Right atrium auricular region (tissue), 2 donors: ENCODE measurements at regions not wholly inside any gene's neighbourhood (a gene's known extent, or its start where the extent isn't known, plus 50 kb on each side); places are given as distances from the start of the nearest gene placed in this dataset.

ENCODE experiments used
- DNase-seq: peaks from one replicate; pipeline ENCODE4 v3.0.0-alpha.2; 2019; ENCODE audit warnings: low spot score
- H3K27ac ChIP-seq, 2 donors: fragments of 200-600 bp; sonication (generic); 1 replicate in 1 of 2; 2 replicates in 1 of 2; pipeline ENCODE4 v1.5.1; 2016 to 2019
- H3K27me3 ChIP-seq, 2 donors: fragments of 200-600 bp; sonication (generic); one replicate each; pipeline versions ENCODE4 v1.5.1 to v1.6.0; 2017 to 2019
- H3K36me3 ChIP-seq: fragments of 200-600 bp; sonication (generic); one replicate; pipeline ENCODE4 v1.5.1; 2016
- H3K4me1 ChIP-seq, 2 donors: fragments of 200-600 bp; sonication (generic); one replicate each; pipeline versions ENCODE4 v1.5.1 to v1.6.0; 2017 to 2019
- H3K4me3 ChIP-seq, 2 donors: fragments of 200-600 bp; sonication (generic); 1 replicate in 1 of 2; 2 replicates in 1 of 2; pipeline ENCODE4 v1.5.1; 2017 to 2019; ENCODE audit warnings: mild to moderate bottlenecking in 1 of 2, moderate library complexity in 1 of 2
- H3K9me3 ChIP-seq, 2 donors: fragments of 200-600 bp; sonication (generic); one replicate each; pipeline ENCODE4 v1.5.1; 2019
- TF ChIP-seq, protein P1 (sequence below), 2 donors: fragments of 200-600 bp; sonication (generic); IDR thresholded peaks; one replicate each; pipeline ENCODE4 v1.5.1; 2019; ENCODE audit warnings: antibody characterized with exemption in 2 of 2

- no peak for DNase-seq
- Histone ChIP-seq H3K36me3 (no peaks in the 10 kb centered on the region), H3K4me3 (no peak overlapping the region), H3K9me3 (no peaks in the 10 kb centered on the region), H3K27ac (no peak overlapping the region), H3K27me3 (no peaks in the 10 kb centered on the region), H3K4me1 (no peaks in the 10 kb centered on the region)
- TF ChIP-seq, protein P1, sequence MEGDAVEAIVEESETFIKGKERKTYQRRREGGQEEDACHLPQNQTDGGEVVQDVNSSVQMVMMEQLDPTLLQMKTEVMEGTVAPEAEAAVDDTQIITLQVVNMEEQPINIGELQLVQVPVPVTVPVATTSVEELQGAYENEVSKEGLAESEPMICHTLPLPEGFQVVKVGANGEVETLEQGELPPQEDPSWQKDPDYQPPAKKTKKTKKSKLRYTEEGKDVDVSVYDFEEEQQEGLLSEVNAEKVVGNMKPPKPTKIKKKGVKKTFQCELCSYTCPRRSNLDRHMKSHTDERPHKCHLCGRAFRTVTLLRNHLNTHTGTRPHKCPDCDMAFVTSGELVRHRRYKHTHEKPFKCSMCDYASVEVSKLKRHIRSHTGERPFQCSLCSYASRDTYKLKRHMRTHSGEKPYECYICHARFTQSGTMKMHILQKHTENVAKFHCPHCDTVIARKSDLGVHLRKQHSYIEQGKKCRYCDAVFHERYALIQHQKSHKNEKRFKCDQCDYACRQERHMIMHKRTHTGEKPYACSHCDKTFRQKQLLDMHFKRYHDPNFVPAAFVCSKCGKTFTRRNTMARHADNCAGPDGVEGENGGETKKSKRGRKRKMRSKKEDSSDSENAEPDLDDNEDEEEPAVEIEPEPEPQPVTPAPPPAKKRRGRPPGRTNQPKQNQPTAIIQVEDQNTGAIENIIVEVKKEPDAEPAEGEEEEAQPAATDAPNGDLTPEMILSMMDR (IDR thresholded peaks at IDR 0.05): no peak
Measured at GRCh38 chr4:1538096-1538410, 131.8 kb upstream of the NKX1-1 start.

GRCh38 chr4:1537410-1538095 is 131.3 kb upstream of the NKX1-1 start:
- H3K27me3 ChIP-seq: no peaks in the 10 kb centered on the region
- no peaks in the 10 kb centered on the region for H3K9me3 ChIP-seq
- TF ChIP-seq, protein P1 (IDR thresholded peaks at IDR 0.05): no peak
- H3K36me3 ChIP-seq: no peaks in the 10 kb centered on the region
- H3K27ac ChIP-seq: no peak overlapping the region
- no peaks in the 10 kb centered on the region for H3K4me1 ChIP-seq
- no peak for DNase-seq
- no peak overlapping the region for H3K4me3 ChIP-seq

DNA sequence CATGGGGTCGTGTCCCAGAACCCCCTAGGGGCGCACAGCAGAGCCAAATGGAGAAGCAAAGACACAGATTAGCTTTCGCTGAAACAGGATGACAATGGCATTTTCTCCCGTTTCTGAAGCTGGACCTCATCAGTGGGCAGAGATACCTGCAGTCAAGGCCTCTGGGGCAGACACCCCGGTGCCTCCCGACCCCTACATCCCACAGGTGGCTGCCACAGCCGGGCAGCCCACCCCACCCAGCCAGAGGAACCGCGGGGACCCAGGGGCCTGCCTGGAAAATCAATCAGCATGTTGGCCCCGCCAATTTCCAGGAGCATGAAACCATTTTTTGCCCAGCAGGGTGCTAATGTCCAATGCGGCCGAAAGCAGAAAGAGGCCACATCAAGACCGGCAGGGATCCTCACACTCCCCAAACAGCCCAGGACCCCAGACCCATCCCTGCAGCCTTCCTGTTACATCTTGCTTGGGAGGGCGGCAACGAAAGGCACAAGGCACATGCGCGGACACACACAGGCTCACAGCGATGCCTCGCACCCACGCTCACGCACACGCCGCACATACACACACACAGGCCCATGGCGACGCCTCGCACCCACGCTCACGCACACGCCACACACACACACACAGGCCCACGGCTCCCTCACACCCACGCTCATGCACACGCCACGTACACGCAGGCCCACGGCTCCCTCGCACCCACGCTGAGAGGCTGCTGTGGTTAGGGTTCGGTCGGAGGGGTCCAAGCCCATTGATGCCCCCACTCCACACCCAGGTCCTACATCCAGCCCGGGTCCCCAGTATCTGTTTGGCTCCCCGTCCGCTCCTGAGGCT is 130.6 kb upstream of the NKX1-1 start:
- Histone ChIP-seq H3K4me3 (no peak overlapping the region), H3K27ac (no peak overlapping the region), H3K9me3 (no peaks in the 10 kb centered on the region), H3K27me3 (no peaks in the 10 kb centered on the region), H3K36me3 (no peaks in the 10 kb centered on the region), H3K4me1 (no peaks in the 10 kb centered on the region)
- TF ChIP-seq, protein P1 (IDR thresholded peaks at IDR 0.05): no peak
- no peak for DNase-seq

GRCh38 chr4:1535926-1536578 is 129.8 kb upstream of the NKX1-1 start:
- H3K27me3 ChIP-seq: no peaks in the 10 kb centered on the region
- H3K4me3 ChIP-seq: no peak overlapping the region
- H3K36me3 ChIP-seq: no peaks in the 10 kb centered on the region
- no peak overlapping the region for H3K27ac ChIP-seq
- H3K9me3 ChIP-seq: no peaks in the 10 kb centered on the region
- H3K4me1 ChIP-seq: no peaks in the 10 kb centered on the region
- no peak for DNase-seq
- TF ChIP-seq, protein P1 (IDR thresholded peaks at IDR 0.05): no peak

DNA sequence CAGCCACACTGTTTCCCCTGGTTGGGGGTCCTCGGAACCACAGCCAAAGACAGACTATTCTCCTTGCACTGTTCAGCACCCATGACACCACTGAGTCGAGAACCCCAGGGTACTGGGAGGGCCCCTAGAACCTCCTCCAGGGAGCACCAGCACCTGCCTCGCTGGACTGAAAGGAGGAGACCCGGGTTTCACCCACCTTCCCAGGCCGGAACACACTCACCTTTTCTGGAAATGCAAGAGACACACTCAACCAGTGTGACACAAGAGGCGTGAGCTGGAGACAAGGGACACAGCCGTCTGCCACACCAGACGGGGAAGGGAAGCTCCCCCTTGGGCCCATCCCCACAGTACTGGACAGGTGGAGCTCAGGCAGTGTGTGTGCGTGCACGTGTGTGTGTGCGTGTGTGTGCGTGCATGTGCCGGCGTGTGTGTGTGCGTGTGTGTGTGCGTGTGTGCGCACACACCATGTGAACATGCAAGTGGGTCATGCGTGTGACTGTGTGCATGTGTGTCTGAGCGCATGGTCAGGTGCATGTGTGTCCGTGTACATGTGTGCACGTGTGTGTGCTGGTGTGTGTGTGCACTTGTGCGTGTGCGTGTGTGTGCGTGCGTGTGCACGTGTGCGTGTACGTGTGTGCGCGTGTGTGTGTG is 128.8 kb upstream of the NKX1-1 start:
- H3K4me1 ChIP-seq: no peaks in the 10 kb centered on the region
- H3K9me3 ChIP-seq: no peaks in the 10 kb centered on the region
- H3K36me3 ChIP-seq: no peaks in the 10 kb centered on the region
- no peak overlapping the region for H3K4me3 ChIP-seq
- H3K27ac ChIP-seq: no peak overlapping the region
- TF ChIP-seq, protein P1 (IDR thresholded peaks at IDR 0.05): no peak
- no peak for DNase-seq
- H3K27me3 ChIP-seq: no peaks in the 10 kb centered on the region
